Keratinocyte (primary cell): ENCODE measurements at regions not wholly inside any gene's neighbourhood (a gene's known extent, or its start where the extent isn't known, plus 50 kb on each side); places are given as distances from the start of the nearest gene placed in this dataset.
A peak's percentile ranks its signal among the peaks of the same experiment; 100 is the strongest.

Experiments
- DNase-seq: peaks from one replicate; pipeline ENCODE4 v3.0.0-alpha.2; 2011; ENCODE audit warnings: low read depth, missing footprints, low spot score
- FAIRE-seq: peaks from 2 replicates; lab custom pipeline; 2011; peaks lifted over from hg19 to GRCh38; lab: Jason Lieb, UNC
- H2AFZ ChIP-seq: 2 replicates; pipeline ENCODE4 v1.6.0; 2012; ENCODE audit warnings: low read length, control low read depth, inconsistent platforms; ENCODE audit not compliant: control insufficient read depth
- H3K27ac ChIP-seq: 2 replicates; pipeline ENCODE4 v1.5.1; 2011; ENCODE audit warnings: low read length; ENCODE audit not compliant: control insufficient read depth, insufficient read depth
- H3K27me3 ChIP-seq: 3 replicates; pipeline ENCODE4 v1.6.0; 2011; ENCODE audit warnings: low read length; ENCODE audit not compliant: control insufficient read depth, insufficient read depth; ENCODE audit errors: extremely low read depth
- H3K36me3 ChIP-seq, 2 experiments: 2 replicates in 1 of 2; 3 replicates in 1 of 2; pipeline ENCODE4 v1.5.1; 2011; ENCODE audit warnings: low read length in 2 of 2, mild to moderate bottlenecking in 1 of 2; ENCODE audit not compliant: control insufficient read depth in 2 of 2, insufficient read depth in 2 of 2; ENCODE audit errors: extremely low read depth in 1 of 2
- H3K4me1 ChIP-seq: 3 replicates; pipeline ENCODE4 v1.5.1; 2011; ENCODE audit warnings: low read length; ENCODE audit not compliant: control insufficient read depth, insufficient read depth; ENCODE audit errors: extremely low read depth
- H3K4me2 ChIP-seq: 3 replicates; pipeline ENCODE4 v1.6.0; 2011; ENCODE audit warnings: low read depth, low read length; ENCODE audit not compliant: control insufficient read depth, insufficient read depth; ENCODE audit errors: extremely low read depth
- H3K4me3 ChIP-seq, 3 experiments: fragments of 200-600 bp in 1 of 3; sonication (generic) in 1 of 3; 2 replicates in 2 of 3; 3 replicates in 1 of 3; pipeline ENCODE4 v1.5.1; 2011 to 2016; ENCODE audit warnings: low read length in 3 of 3, mild to moderate bottlenecking in 3 of 3, control low read depth in 2 of 3, inconsistent platforms in 1 of 3, low read depth in 1 of 3, mixed read lengths in 1 of 3, mixed run types in 1 of 3, moderate library complexity in 1 of 3; ENCODE audit not compliant: control insufficient read depth in 2 of 3, insufficient read depth in 2 of 3; ENCODE audit errors: extremely low read depth in 1 of 3
- H3K79me2 ChIP-seq: 2 replicates; pipeline ENCODE4 v1.6.0; 2012; ENCODE audit warnings: low read length; ENCODE audit not compliant: control insufficient read depth, insufficient read depth
- H3K9ac ChIP-seq: 3 replicates; pipeline ENCODE4 v1.6.0; 2011; ENCODE audit warnings: low read length; ENCODE audit not compliant: control insufficient read depth, insufficient read depth; ENCODE audit errors: extremely low read depth
- H3K9me1 ChIP-seq: 3 replicates; pipeline ENCODE4 v1.6.0; 2011; ENCODE audit warnings: low read length; ENCODE audit not compliant: control insufficient read depth, insufficient read depth; ENCODE audit errors: extremely low read depth
- H3K9me3 ChIP-seq: 2 replicates; pipeline ENCODE4 v1.5.1; 2012; ENCODE audit warnings: low read depth, low read length; ENCODE audit not compliant: control insufficient read depth
- H4K20me1 ChIP-seq: 3 replicates; pipeline ENCODE4 v1.6.0; 2011; ENCODE audit warnings: low read length; ENCODE audit not compliant: control insufficient read depth, insufficient read depth; ENCODE audit errors: extremely low read depth
- EZH2 ChIP-seq: IDR thresholded peaks from one replicate; pipeline ENCODE4 v1.6.1; 2012; ENCODE audit warnings: inconsistent platforms, mild to moderate bottlenecking, low read length, moderate library complexity
- dilution Hi-C: fragments of 300-500 bp; cut with MboI; formaldehyde crosslinking; loops from one replicate; pipeline ENCODE4 v1.7.0; 2020; ENCODE audit warnings: low sequenced_read_pairs; ENCODE audit not compliant: extremely low pct_ligation_motif_present
- TF ChIP-seq, protein P1 (sequence below), 3 experiments: IDR thresholded peaks in 1 of 3; conservative IDR thresholded peaks in 1 of 3; optimal IDR thresholded peaks in 1 of 3; 2 replicates in 2 of 3; 3 replicates in 1 of 3; pipeline versions ENCODE3 to v1.5.1; 2011; ENCODE audit warnings: low read length in 3 of 3, mild to moderate bottlenecking in 3 of 3, moderate library complexity in 2 of 3, control low read depth in 1 of 3, inconsistent platforms in 1 of 3; ENCODE audit not compliant: insufficient read depth in 2 of 3; ENCODE audit errors: extremely low read depth in 1 of 3

DNA sequence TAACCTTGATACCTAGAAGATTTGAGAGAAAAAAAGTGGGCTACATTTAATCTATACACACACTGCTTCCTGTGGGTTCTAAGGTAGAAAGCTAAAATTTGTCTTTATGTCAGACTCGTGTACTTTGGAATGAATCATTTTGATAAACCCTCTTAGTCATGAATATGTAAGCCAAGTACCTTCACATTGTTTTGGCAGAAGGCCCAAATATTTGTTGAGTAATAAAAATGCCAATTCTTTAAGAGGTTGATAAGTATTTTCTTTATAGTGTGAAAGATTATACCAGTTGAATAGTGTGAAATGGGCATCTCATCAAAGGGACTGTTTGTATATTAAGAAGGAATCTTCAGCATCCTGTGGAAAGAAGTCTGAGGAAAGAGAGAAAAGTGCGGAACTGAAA lies 1464.7 kb upstream of the ZEB2 start:
- DNase-seq, result peak; percentile 26
- Histone ChIP-seq H3K79me2 (no peaks in the 10 kb centered on the region), H3K9me1 (no peaks in the 10 kb centered on the region), H3K27ac (no peak overlapping the region), H3K36me3 (no peaks in the 10 kb centered on the region), H3K4me3 (no peak overlapping the region), H4K20me1 (no peaks in the 10 kb centered on the region), H2AFZ (no peak overlapping the region), H3K9me3 (no peaks in the 10 kb centered on the region), H3K4me1 (peaks cover 8% of the 10 kb centered on the region), H3K9ac (no peak overlapping the region), H3K4me2 (no peak overlapping the region), H3K27me3 (no peaks in the 10 kb centered on the region)
- dilution Hi-C loops, result no loop called here
- FAIRE-seq, result peak; percentile 5
- TF ChIP-seq, protein P1, sequence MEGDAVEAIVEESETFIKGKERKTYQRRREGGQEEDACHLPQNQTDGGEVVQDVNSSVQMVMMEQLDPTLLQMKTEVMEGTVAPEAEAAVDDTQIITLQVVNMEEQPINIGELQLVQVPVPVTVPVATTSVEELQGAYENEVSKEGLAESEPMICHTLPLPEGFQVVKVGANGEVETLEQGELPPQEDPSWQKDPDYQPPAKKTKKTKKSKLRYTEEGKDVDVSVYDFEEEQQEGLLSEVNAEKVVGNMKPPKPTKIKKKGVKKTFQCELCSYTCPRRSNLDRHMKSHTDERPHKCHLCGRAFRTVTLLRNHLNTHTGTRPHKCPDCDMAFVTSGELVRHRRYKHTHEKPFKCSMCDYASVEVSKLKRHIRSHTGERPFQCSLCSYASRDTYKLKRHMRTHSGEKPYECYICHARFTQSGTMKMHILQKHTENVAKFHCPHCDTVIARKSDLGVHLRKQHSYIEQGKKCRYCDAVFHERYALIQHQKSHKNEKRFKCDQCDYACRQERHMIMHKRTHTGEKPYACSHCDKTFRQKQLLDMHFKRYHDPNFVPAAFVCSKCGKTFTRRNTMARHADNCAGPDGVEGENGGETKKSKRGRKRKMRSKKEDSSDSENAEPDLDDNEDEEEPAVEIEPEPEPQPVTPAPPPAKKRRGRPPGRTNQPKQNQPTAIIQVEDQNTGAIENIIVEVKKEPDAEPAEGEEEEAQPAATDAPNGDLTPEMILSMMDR (optimal IDR thresholded peaks at IDR 0.05 in 1 of 3, IDR thresholded peaks at IDR 0.05 in 1 of 3, conservative IDR thresholded peaks at IDR 0.05 in 1 of 3; ENCODE audit: extremely low read depth in 1 of 3, insufficient read depth in 2 of 3, low read length in 3 of 3), result no peak
- no peak for TF ChIP-seq EZH2

GRCh38 chr2:145980318-145980717 lies 1460.4 kb upstream of the ZEB2 start:
- no peaks in the 10 kb centered on the region for H3K27me3 ChIP-seq
- no peaks in the 10 kb centered on the region for H4K20me1 ChIP-seq
- dilution Hi-C loops, result no loop called here
- H3K9ac ChIP-seq, result no peak overlapping the region
- no peaks in the 10 kb centered on the region for H3K9me1 ChIP-seq
- no peaks in the 10 kb centered on the region for H3K79me2 ChIP-seq
- no peak for FAIRE-seq
- TF ChIP-seq, protein P1 (optimal IDR thresholded peaks at IDR 0.05 in 1 of 3, IDR thresholded peaks at IDR 0.05 in 1 of 3, conservative IDR thresholded peaks at IDR 0.05 in 1 of 3; ENCODE audit: extremely low read depth in 1 of 3, insufficient read depth in 2 of 3, low read length in 3 of 3), result no peak
- TF ChIP-seq EZH2, result no peak
- H3K4me3 ChIP-seq, result no peak overlapping the region
- no peaks in the 10 kb centered on the region for H3K9me3 ChIP-seq
- H2AFZ ChIP-seq, result no peak overlapping the region
- H3K4me1 ChIP-seq, result peaks cover 8% of the 10 kb centered on the region
- DNase-seq, result no peak
- no peak overlapping the region for H3K4me2 ChIP-seq
- H3K27ac ChIP-seq, result no peak overlapping the region
- H3K36me3 ChIP-seq, result no peaks in the 10 kb centered on the region
